ENCODE measurements at regions not wholly inside any gene's neighbourhood (a gene's known extent, or its start where the extent isn't known, plus 50 kb on each side); places are given as distances from the start of the nearest gene placed in this dataset.

DNA sequence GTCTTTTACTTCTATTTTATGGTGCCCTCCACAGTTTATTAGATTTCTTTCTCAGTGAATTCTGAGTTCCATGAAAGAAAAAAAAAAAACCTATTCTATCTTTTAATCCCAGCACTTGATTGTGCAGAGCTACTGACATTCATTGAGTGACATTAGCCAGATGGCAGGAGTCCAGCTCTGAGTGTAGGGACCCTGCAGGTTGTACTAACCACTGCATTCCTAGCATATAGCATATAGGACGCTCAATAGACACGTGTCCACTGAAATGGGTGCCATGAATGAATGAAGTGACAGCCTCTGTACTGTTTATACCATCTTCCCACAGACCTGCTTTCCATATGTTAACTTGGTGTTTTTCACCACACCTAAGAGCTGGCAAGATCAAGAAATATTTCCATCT is 206.3 kb downstream of the RAP2A start:
- FAIRE-seq: no peak

DNA sequence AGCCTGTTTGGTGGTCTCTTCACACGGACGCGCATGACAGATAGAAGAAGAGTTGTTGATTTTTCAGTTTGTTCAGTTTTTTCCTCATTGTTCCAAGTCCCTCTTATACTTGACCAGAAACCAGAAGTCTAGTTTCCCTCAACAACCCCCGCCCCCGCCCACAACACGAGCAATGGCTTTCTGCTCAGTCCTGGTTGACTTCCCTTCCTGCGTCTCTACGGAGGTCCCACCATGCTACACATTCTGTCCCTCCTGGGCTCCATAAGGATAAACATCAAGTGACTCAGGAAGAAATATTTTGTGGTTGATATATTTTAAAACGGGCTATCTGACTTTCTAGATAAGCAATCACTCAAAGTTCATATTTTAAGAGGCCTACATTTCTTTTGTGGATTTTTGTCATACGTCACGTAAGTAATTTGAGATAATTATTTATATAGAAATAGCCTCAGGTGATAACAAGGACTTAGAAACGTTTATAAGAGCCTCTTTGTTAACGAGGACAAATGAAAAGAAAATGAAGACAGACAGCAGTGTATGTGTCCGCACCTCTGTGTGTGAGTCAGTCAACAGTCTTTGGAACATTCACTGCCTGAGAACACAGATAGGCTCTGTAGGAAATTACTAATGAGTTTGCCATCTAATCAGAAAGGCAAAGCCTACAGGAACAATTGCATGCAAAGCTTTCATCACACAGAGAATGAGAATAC is 214.4 kb downstream of the RAP2A start:
- no peak for FAIRE-seq

DNA sequence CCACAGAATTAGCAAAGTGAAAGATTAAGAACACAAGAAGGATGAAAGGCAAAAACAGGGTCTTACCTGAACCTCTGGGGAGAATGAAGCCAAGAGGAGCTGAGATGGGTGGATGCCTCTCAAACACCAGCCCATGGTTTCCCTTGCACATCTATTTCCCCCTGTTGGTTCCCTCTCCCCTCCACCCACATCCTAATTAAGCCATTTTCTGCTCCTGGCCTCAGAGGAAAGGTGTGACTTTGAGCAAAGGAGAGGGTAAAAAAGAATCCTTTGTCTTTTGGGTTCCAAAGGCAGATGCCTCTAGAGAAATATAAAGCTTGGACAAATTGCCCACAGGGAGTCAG is 214.9 kb downstream of the RAP2A start:
- no peak for FAIRE-seq

DNA sequence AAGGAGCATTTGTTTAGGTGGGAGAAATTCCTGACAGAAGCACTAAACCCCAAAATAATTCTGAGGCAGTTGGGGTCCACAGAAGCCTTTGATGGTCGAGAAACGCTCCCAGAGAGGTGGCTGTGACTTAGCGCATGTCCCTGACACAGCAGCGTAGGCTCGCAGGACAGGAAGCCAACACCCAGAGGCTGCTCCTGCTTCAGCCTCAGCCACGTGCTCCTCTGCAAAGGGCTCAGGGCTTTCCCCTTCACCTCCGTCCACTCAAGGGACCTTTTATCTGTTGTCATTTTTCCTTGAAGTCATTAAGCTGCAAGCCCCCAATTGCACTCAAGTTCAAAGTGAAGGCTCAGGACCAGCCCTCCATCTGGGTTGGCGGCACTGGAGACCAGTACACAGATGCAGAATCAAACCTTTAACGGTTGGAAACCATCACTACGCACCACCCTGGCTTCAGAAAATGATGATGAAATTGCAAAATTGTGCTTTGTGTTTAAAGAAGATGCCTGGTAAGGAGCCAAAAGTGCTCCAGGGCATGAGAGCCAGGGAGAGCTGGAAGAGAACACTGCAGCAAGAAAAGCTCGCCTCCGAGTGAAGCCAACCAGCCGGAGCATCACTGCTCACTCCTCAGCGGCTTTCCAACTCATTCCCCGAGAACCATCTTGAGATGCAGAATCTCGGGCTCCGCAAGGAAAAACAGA is 219.6 kb downstream of the RAP2A start:
- FAIRE-seq: no peak

DNA sequence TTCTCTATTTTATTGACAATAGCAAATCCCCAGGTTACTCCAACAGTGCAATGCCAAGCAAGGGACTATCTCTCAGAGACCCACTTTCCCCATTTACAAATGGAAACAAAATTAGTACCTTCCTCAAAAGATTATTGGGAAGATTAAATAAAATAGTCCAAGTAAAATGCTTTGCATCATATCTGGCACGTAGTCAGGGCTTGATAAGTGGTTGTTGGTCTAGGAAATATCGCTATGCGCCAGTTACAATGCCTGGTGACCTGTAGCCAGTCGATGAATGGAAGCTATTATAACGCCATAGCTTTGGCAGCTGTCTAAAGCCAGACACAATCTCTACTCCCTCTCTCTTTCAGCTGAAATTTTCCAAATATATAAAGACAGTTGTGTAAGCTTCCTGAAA is 220.3 kb downstream of the RAP2A start:
- no peak for FAIRE-seq

DNA sequence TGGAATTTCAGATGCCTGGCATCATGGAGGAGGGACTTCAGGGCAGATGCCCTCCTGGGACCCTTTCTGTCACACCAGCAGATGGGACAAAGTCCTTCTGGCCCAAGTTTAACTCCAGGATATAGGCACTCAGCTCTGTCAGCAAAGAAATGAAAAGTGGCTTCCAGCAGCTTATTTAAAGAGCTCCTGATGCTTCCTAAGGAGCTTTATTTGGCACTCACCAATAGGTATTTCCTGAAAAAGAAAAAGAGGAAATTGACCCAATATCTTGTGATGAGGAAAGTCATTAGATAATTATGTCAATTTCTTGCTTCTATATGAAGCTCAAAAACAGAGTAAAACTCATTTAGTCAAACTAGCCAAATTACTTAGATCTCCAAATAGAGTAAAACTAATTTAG is 224.6 kb downstream of the RAP2A start:
- FAIRE-seq: no peak

DNA sequence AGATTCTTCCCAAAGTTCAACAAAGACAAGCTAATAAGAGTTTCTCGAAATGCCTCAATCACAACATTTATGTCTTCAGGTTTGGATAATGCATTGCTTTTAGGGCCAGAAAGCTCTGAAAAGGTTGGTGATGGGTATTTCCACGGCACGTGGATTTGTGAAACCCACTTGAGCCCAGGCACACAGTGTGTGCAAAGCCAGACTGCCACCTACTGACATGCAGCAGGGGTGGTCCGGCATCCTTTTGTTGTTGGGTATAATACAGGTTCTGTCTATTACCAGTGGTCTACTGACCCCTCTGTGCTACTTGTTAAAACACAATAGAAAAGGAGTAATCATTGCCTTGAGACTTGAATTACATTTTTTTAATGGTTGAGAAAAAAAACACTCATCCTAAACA is 225.6 kb downstream of the RAP2A start:
- FAIRE-seq: no peak

DNA sequence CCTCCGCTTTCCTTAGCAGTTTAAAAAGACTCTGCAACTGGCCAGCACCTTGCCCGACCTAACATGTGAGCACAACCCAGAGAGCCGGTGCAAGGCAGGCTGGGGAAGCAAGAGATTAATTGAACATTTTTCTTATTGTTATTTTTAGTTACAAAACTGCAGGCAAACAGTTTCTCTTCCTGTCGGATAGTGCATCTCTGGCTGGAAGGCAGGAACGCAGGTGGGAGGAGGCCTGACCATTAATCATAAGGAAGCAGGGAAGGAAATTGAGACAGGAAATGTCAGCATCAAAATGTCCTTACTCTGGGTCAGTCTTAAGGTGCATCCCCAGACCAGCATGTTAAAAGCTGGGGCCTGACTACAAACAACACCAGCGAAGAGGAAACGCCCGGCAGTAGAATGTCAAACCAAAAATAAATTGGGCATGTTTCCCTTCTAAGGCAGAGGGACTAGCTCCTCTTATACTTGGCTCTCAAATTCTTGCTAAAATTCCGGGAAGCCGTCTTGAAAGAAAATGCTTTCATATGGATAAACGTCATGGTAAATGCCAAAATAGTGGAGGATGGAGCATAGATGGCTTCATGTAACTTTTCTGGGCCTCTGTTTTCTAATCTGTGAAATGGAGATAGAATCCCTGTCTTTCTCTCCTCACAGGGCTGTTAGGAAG is 226.8 kb downstream of the RAP2A start:
- FAIRE-seq: no peak

DNA sequence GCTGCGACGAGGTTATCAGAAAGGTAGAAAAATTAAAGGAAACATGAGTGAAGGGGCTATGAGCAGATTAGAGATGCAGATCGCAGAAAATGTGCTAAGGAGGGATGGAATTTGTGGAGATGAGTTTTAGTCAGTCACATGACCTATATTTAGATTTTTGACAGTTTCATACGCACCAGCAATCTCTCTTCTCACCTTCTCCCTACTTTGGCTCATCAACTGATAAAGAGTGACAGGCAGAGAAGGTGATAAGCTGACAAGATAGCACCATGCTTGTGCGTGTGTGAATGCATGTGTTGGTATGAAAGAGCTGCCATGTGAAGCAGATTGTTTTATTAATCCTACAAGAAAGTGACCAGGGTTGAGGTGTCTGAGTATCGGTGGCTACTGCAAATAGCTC is 252.6 kb downstream of the RAP2A start:
- FAIRE-seq: no peak

DNA sequence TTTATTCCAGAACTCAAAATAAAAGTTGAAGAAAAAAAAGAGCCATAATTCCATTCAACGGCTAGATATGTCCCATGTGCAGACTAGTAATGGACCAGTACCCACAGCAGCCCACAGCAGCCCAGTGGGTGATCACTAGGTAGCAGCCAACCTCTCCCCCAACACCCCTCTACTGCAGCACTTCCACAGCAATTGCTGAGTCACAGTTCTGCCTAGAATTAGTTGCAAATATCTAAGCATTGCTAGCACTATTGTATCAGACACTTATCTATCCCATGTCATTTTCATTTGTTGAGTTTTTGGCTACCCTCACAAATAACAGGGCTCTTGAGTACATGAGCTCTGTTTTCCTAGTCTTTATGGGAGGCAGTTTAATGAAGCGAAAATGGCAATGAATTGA is 258.7 kb downstream of the RAP2A start:
- no peak for FAIRE-seq

DNA sequence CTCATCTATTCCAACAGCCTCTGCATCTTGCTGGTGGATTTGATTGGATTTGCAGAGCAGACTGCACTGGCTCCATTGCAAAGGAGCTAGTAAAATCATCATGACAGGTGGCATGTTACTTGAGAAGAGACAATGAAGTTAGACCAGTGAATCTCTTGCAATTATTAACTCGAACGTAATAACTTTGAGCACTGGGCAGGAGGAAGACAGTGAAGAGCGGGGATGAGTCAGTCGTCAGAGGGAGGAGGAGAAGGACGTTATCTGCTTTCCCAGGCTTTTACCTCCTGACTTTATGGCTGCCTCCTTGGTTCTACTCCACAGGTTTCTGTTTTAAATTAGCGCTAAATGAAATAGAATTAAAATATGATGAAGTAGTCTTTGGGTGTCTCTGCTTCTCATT is 257.8 kb upstream of the IPO5 start:
- FAIRE-seq: no peak

DNA sequence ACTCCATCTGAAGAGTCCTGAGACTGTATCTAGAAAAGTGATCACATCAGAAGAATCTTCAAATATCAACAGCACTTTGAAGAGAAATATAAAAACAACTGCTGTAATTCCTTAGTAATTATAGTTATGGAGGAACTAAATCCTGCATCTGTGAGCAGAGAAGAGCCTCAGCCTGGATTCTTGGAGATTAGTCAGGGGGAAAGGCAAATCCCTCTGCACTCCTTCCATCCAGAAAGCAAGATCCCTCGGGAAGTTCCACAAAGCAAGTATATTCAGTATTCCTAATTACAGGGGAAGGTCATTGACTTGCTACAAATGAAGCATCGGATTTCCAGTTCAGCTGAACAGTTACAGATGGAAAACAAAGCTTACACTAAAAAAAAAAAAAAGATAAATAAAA is 256.6 kb upstream of the IPO5 start:
- no peak for FAIRE-seq

DNA sequence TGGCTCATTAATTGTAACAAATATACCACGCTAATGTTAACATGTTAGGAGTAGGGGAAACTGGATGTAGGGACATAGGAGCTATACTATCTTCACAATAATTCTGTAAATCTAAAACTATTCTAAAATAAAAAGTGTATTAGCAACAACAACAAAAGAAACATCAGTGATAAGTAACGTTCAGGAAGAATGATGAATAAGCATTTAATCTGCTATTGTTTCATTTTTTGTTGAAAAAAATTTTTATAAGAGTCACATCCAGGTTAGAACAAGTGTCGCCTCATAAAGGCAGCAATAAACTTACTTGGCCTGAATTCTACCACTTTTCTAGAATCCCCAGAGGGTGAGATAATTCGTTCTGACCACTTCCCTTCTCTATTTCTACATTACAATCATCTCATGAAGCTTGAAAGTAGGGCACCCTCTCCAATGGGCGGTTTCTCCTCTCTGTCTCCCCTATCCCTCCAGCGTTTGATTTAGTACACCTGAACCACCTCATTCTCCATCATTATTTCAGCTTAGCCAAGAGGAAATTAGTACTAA is 253.1 kb upstream of the IPO5 start:
- FAIRE-seq: no peak

DNA sequence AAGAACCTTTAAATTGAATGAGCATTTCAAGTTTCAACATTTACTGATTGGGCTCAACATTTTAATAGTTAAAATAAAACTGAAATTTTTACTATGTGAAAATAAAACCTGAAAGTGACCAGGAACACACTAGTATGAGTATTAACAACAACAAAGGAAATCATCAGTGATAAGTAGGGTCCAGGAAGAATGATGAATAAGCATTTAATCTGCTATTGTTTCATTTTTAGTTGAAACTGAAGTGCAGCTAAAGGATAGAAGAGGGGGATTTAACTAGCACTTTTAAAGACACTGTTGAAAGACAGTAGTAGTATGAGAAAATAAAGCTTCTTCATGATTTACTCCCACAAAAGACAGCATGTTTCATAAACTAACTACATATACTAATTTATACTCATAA is 250.9 kb upstream of the IPO5 start:
- FAIRE-seq: no peak

DNA sequence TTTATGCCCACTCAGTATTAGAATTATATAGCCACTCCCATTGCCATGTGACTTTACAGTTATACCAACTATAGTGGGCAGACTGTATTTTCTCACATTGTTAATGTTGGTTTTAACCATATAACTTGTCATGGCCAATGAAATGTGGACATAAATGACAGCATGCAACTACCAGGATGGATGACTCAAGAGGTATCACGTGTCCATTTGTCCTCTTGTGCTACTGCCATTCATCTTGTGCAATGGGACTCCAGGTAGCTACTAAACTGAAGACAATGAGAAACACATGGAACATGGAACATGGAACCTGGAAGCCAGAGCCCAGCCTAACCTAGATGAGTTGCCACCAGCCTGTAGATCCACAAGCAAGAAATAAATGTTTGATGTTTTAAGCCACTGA is 242.7 kb upstream of the IPO5 start:
- no peak for FAIRE-seq

DNA sequence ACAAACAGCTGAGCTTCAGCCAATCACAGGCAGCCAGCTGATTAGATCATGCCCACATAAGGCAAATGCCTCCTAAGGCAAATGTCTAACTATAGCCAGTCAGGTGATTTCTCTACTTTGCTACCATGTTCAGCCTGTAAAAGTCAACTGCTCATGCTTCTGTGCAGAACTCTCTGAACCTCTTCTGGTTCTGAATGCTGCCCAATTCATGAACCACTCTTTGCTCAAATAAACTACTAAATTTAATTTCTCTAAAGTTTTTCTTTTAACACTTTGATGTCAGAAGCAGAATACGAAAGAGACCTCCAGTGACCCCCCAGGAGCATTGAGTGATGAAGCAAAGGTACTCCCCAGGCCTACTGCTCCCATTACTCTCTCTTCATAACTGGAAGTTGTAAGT is 240.7 kb upstream of the IPO5 start:
- no peak for FAIRE-seq

DNA sequence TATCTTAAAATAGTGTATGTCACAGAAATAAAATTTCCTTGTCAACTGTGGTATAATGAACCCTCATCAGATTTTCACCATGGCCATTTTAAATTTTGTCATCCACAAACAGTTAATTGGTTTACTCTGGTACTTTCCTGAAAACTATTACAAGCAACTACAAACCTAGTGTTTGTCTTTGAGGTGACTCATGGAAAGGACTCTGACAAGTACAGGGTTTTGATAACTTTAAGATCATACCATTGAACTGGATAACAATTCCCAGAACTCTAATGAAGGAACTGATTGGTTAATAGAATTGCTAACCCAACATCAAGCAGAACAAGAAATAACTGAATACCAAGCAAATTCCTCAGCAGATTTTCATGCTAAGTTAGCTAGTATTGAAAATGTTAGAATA is 237.7 kb upstream of the IPO5 start:
- no peak for FAIRE-seq

DNA sequence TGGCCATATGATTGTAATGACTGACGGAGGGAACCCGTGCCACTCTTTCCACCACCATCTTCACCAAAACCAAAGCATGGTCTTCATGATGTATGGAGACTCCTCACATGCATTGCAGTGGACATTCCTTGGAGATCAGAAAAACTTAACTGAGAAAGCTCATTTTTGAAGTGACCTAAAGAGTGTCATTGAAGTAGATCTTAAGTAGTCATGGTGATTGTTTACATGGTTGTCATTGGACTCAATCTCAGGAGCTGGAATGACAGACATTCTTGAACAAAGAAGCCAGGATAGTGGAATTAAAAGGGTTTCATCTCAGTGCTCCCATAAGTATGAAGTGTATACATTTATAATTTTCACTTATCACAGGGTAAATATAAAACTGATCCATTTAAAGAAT is 236.7 kb upstream of the IPO5 start:
- FAIRE-seq: no peak

DNA sequence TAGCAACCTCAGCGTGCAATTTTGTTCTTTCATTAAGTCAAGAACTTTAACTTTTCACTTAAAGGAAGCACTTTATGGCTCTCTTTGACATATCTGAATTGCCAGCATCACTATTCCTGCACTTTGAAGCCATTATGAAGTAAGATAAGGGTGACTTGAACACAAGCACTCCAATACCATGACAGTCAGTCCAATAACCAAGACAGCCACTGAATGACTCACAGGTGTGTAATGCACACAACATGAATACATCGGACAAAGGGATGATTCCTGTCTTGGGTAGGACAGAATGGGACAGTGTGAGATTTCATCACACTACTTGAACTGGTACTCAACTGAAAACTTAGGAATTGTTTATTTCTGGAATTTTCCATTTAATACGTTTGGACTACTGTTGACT is 233.7 kb upstream of the IPO5 start:
- no peak for FAIRE-seq

DNA sequence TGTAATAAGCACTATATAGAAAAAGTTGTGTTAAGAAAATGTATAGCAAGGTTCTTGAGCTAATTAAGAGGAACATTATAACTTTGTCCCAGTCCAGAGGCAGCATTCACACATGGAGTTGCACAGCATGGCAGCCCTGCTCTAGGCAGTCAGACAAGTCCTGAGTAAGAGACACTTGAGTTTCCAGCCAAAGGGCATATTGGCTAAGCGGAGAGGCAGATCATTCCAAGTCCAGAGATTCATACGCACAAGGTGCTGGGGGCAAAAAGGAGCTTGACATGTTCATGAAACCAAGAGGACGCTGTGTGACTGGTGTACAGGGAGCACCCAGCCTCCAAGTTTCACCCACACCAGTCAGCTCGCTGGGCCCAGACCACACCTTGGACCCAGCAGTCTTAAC is 232.6 kb upstream of the IPO5 start:
- FAIRE-seq: no peak

DNA sequence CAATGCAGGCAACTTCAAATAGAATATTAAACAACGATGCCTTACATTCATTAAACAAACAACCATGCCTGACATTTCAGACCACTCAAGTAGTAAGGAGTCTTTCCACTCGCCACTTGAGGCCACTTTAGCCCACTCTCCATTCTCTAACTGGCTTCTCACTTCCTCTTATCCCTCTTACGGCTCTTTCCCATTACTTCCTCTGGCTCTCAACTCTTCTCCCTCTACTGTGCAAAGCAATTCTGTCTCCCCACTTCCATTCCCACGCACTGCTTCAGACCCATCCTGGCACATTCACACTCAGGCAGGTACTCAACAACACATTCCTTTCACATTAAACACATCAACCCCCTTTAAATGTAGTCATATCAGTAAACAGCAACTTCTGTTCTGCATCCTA is 229.8 kb upstream of the IPO5 start:
- no peak for FAIRE-seq

DNA sequence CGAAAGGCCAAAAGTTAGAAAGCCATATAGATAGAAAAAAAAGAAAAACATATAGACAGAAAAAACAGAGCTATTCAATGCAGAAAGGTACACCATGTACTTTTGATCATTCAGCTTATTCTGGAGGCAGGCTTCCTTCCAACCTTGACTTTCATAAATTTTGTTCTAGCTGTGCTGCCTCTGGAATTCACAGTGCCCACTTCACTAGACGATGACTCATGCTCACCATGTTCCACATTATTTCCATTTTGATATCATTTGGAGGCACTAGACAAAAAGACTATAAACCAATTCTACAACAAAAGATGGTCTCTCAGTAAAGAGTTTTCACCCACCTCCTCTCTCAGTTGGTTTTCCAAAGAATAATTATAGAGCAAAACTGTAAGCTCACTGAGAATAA is 229.0 kb upstream of the IPO5 start:
- no peak for FAIRE-seq

DNA sequence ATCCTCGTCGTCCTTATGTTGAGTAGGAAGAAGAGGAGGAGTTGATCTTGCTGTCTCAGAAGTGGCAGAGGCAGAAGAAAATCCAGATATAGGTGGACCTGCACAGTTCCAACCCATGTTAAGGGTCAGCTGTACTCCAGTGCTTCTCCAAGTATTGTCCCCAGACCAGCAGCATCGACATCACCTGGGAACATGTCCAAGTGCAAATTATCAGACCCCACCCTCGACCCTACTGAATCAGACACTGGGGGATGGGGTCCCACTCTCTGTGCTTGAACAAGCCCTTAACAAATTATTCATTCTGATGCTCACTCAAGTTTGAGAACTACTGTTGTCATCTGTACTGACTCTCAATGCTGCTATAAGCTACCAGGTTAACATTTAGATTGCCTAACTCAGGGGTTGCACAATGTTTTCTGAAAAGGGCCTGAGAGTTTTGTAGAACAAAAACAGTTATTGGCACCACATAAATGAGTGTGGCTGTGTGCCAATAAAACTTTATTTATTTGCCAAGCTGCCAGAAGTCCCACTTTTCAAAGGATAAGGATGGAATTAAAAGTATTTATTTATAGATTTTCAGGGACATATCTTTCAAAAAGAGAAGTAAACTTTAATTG is 226.7 kb upstream of the IPO5 start:
- no peak for FAIRE-seq

DNA sequence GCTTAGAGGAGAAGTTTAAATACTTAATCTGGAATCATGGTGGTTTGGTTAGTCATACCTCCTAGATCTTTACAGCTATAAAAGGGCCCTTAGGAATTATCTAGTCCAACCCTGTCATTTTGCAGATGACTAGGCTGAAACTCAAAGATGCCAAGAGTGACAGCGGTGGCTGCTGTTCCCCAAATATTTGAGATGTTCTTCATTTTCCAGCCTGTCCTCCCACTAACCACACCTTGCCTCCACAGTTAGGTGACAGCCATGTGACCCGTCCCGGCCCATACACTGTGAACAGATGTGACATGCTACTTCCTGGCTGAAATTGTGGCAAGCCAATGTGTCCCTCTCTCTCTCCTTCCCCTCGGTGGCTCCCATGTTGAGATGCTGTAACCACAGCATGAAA is 225.5 kb upstream of the IPO5 start:
- FAIRE-seq: no peak

All from TTC549 (cell line).